ENCODE measurements at regions not wholly inside any gene's neighbourhood (a gene's known extent, or its start where the extent isn't known, plus 50 kb on each side); places are given as distances from the start of the nearest gene placed in this dataset.
A peak's percentile ranks its signal among the peaks of the same experiment; 100 is the strongest.
"Not testable (repeated sequence)": the region's sequence is repeated elsewhere in the genome, so short reads cannot be mapped to it uniquely, and the experiment has no call there.

- DNase-seq (ENCODE audit: low spot score) = no peak
- no peak overlapping the region for H3K27ac Mint-ChIP-seq (ENCODE audit: unreplicated experiment)
- H3K4me3 Mint-ChIP-seq (ENCODE audit: unreplicated experiment) = no peak overlapping the region
- H3K4me1 Mint-ChIP-seq (ENCODE audit: unreplicated experiment) = peaks cover 4% of the 10 kb centered on the region
- H3K27me3 Mint-ChIP-seq (ENCODE audit: unreplicated experiment) = peaks cover 8% of the 10 kb centered on the region
- TF ChIP-seq CTCF (IDR thresholded peaks at IDR 0.05; ENCODE audit: unreplicated experiment) = no peak
- peaks cover 3% of the 10 kb centered on the region for H3K36me3 Mint-ChIP-seq (ENCODE audit: low read depth, unreplicated experiment)
- H3K9me3 Mint-ChIP-seq (ENCODE audit: unreplicated experiment) = no peaks in the 10 kb centered on the region
Measured at GRCh38 chr2:95719473-95720060, 127.8 kb downstream of the TRIM43 start.

GRCh38 chr2:95721726-95722125 lies 129.9 kb downstream of the TRIM43 start:
- H3K36me3 Mint-ChIP-seq (ENCODE audit: low read depth, unreplicated experiment) = peaks cover 3% of the 10 kb centered on the region
- no peak overlapping the region for H3K4me3 Mint-ChIP-seq (ENCODE audit: unreplicated experiment)
- no peaks in the 10 kb centered on the region for H3K9me3 Mint-ChIP-seq (ENCODE audit: unreplicated experiment)
- TF ChIP-seq CTCF (IDR thresholded peaks at IDR 0.05; ENCODE audit: unreplicated experiment) = no peak
- peaks cover 8% of the 10 kb centered on the region for H3K27me3 Mint-ChIP-seq (ENCODE audit: unreplicated experiment)
- no peak overlapping the region for H3K27ac Mint-ChIP-seq (ENCODE audit: unreplicated experiment)
- no peak for DNase-seq (ENCODE audit: low spot score)
- peaks cover 11% of the 10 kb centered on the region for H3K4me1 Mint-ChIP-seq (ENCODE audit: unreplicated experiment)

- no peak for TF ChIP-seq CTCF (IDR thresholded peaks at IDR 0.05; ENCODE audit: unreplicated experiment)
- Mint-ChIP-seq H3K27me3 (ENCODE audit: unreplicated experiment) (peaks cover 8% of the 10 kb centered on the region), H3K27ac (ENCODE audit: unreplicated experiment) (no peak overlapping the region), H3K36me3 (ENCODE audit: low read depth, unreplicated experiment) (peaks cover 3% of the 10 kb centered on the region), H3K4me3 (ENCODE audit: unreplicated experiment) (no peak overlapping the region), H3K9me3 (ENCODE audit: unreplicated experiment) (no peaks in the 10 kb centered on the region), H3K4me1 (ENCODE audit: unreplicated experiment) (peaks cover 13% of the 10 kb centered on the region)
- DNase-seq (ENCODE audit: low spot score) = no peak
Measured at GRCh38 chr2:95722131-95722697, 130.4 kb downstream of the TRIM43 start.

- not testable (repeated sequence) for H3K9me3 Mint-ChIP-seq (ENCODE audit: unreplicated experiment); H3K27ac Mint-ChIP-seq (ENCODE audit: unreplicated experiment); H3K27me3 Mint-ChIP-seq (ENCODE audit: unreplicated experiment); H3K36me3 Mint-ChIP-seq (ENCODE audit: low read depth, unreplicated experiment); DNase-seq (ENCODE audit: low spot score); H3K4me3 Mint-ChIP-seq (ENCODE audit: unreplicated experiment)
- H3K4me1 Mint-ChIP-seq (ENCODE audit: unreplicated experiment) = peaks cover 13% of the 10 kb centered on the region
Measured at GRCh38 chr2:95723627-95724210, 131.9 kb downstream of the TRIM43 start.

- DNase-seq (ENCODE audit: low spot score); H3K4me3 Mint-ChIP-seq (ENCODE audit: unreplicated experiment); H3K36me3 Mint-ChIP-seq (ENCODE audit: low read depth, unreplicated experiment); H3K9me3 Mint-ChIP-seq (ENCODE audit: unreplicated experiment); H3K27ac Mint-ChIP-seq (ENCODE audit: unreplicated experiment); H3K27me3 Mint-ChIP-seq (ENCODE audit: unreplicated experiment): not testable (repeated sequence)
- peaks cover 13% of the 10 kb centered on the region for H3K4me1 Mint-ChIP-seq (ENCODE audit: unreplicated experiment)
Measured at GRCh38 chr2:95725191-95725590, 133.4 kb downstream of the TRIM43 start.

- not testable (repeated sequence) for H3K9me3 Mint-ChIP-seq (ENCODE audit: unreplicated experiment); H3K36me3 Mint-ChIP-seq (ENCODE audit: low read depth, unreplicated experiment); DNase-seq (ENCODE audit: low spot score); H3K27ac Mint-ChIP-seq (ENCODE audit: unreplicated experiment); H3K4me3 Mint-ChIP-seq (ENCODE audit: unreplicated experiment); H3K27me3 Mint-ChIP-seq (ENCODE audit: unreplicated experiment)
- H3K4me1 Mint-ChIP-seq (ENCODE audit: unreplicated experiment) = peaks cover 13% of the 10 kb centered on the region
Measured at GRCh38 chr2:95725677-95726076, 133.9 kb downstream of the TRIM43 start.

GRCh38 chr2:95727420-95727819 lies 135.6 kb downstream of the TRIM43 start:
- not testable (repeated sequence) for H3K4me3 Mint-ChIP-seq (ENCODE audit: unreplicated experiment); H3K36me3 Mint-ChIP-seq (ENCODE audit: low read depth, unreplicated experiment); H3K27me3 Mint-ChIP-seq (ENCODE audit: unreplicated experiment); H3K9me3 Mint-ChIP-seq (ENCODE audit: unreplicated experiment); DNase-seq (ENCODE audit: low spot score)
- Mint-ChIP-seq H3K4me1 (ENCODE audit: unreplicated experiment) (peaks cover 13% of the 10 kb centered on the region), H3K27ac (ENCODE audit: unreplicated experiment) (peak overlapping the region; percentile 18)
